ENCODE measurements at regions not wholly inside any gene's neighbourhood (a gene's known extent, or its start where the extent isn't known, plus 50 kb on each side); places are given as distances from the start of the nearest gene placed in this dataset.

DNA sequence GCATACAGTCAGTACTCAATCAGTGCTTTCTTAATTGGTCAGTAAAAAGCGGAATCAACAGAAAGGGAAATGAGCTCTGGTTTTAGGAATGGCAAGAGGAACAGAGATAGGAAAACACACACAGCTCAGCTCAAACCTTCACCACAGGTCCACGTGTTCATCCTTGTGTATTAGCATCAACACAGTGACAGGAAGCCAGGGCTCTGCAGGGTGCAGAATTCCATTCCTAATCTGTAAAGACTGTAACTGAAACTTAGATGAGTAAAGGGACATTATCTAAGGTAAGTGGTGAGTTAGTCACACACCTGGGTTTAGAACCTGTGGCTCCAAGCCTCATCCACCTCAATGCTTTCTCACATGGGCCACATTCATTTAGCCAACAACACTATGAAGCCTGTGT, 1242.2 kb upstream of the TMEM132C start:
- TF ChIP-seq, protein P1, sequence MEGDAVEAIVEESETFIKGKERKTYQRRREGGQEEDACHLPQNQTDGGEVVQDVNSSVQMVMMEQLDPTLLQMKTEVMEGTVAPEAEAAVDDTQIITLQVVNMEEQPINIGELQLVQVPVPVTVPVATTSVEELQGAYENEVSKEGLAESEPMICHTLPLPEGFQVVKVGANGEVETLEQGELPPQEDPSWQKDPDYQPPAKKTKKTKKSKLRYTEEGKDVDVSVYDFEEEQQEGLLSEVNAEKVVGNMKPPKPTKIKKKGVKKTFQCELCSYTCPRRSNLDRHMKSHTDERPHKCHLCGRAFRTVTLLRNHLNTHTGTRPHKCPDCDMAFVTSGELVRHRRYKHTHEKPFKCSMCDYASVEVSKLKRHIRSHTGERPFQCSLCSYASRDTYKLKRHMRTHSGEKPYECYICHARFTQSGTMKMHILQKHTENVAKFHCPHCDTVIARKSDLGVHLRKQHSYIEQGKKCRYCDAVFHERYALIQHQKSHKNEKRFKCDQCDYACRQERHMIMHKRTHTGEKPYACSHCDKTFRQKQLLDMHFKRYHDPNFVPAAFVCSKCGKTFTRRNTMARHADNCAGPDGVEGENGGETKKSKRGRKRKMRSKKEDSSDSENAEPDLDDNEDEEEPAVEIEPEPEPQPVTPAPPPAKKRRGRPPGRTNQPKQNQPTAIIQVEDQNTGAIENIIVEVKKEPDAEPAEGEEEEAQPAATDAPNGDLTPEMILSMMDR (IDR thresholded peaks at IDR 0.05; ENCODE audit: insufficient read depth, low read length) = no peak
- TF ChIP-seq POLR2AphosphoS5 (IDR thresholded peaks at IDR 0.05; ENCODE audit: low read depth) = no peak

All from HL-60 (cell line).